ENCODE measurements at regions not wholly inside any gene's neighbourhood (a gene's known extent, or its start where the extent isn't known, plus 50 kb on each side); places are given as distances from the start of the nearest gene placed in this dataset.
A peak's percentile ranks its signal among the peaks of the same experiment; 100 is the strongest.

- Histone ChIP-seq H2BK5ac (ENCODE audit: low read depth, low read length, poor library complexity, severe bottlenecking) (no peak overlapping the region), H3K36me3 (ENCODE audit: control insufficient read depth in 1 of 2, insufficient read depth in 2 of 2, low read depth in 1 of 2, low read length in 2 of 2) (no peaks in the 10 kb centered on the region), H3K4me2 (ENCODE audit: low read length, poor library complexity, severe bottlenecking) (no peak overlapping the region), H3K9me3 (ENCODE audit: control insufficient read depth, low read length) (no peaks in the 10 kb centered on the region), H2AK5ac (ENCODE audit: low read length, severe bottlenecking) (peak overlapping the region; percentile 72), H3K9ac (ENCODE audit: low read length) (no peak overlapping the region), H3K23ac (ENCODE audit: low read length in 2 of 2) (no peak overlapping the region), H2BK15ac (ENCODE audit: low read depth, poor library complexity, severe bottlenecking) (no peak overlapping the region), H2AFZ (ENCODE audit: low read depth, low read length) (no peak overlapping the region), H3K14ac (ENCODE audit: low read length in 2 of 2) (no peak overlapping the region), H3K4me3 (ENCODE audit: insufficient read depth in 1 of 2, low read depth in 1 of 2, low read length in 2 of 2) (no peak overlapping the region), H3K4ac (ENCODE audit: low read depth in 1 of 2, low read length in 2 of 2) (no peak overlapping the region), H2BK120ac (ENCODE audit: low read depth, low read length) (no peak overlapping the region), H4K91ac (ENCODE audit: low read length) (no peak overlapping the region), H3K79me1 (replicated peaks; ENCODE audit: low read length, poor library complexity, severe bottlenecking) (no peaks in the 10 kb centered on the region), H4K8ac (ENCODE audit: low read length) (peak overlapping the region; percentile 20), H3K27ac (ENCODE audit: low read length, poor library complexity, severe bottlenecking) (no peak overlapping the region), H3K18ac (ENCODE audit: low read depth in 1 of 2, low read length in 2 of 2) (peak overlapping the region in 1 of 2 experiments; percentile 24), H3K27me3 (ENCODE audit: control insufficient read depth in 1 of 2, insufficient read depth in 1 of 2, low read length in 2 of 2) (peaks cover 0 to 21% of the 10 kb centered on the region in 2 experiments), H2BK12ac (ENCODE audit: low read length in 2 of 2) (no peak overlapping the region), H3K4me1 (ENCODE audit: control insufficient read depth, insufficient read depth, low read depth, low read length) (peaks cover 15% of the 10 kb centered on the region)
- WGBS: 82% methylated on average over 2 of the region's 2 CpGs
- no peak for DNase-seq
These were observed 180.8 kb upstream of the CAMK1G start for GRCh38 chr1:209402697-209403096.

- Histone ChIP-seq H3K79me1 (replicated peaks; ENCODE audit: low read length, poor library complexity, severe bottlenecking) (no peaks in the 10 kb centered on the region), H2BK12ac (ENCODE audit: low read length in 2 of 2) (no peak overlapping the region), H2BK15ac (ENCODE audit: low read depth, poor library complexity, severe bottlenecking) (no peak overlapping the region), H3K36me3 (ENCODE audit: control insufficient read depth in 1 of 2, insufficient read depth in 2 of 2, low read depth in 1 of 2, low read length in 2 of 2) (no peaks in the 10 kb centered on the region), H3K14ac (ENCODE audit: low read length in 2 of 2) (no peak overlapping the region), H4K91ac (ENCODE audit: low read length) (no peak overlapping the region), H3K9me3 (ENCODE audit: control insufficient read depth, low read length) (no peaks in the 10 kb centered on the region), H3K27me3 (ENCODE audit: control insufficient read depth in 1 of 2, insufficient read depth in 1 of 2, low read length in 2 of 2) (peaks cover 0 to 21% of the 10 kb centered on the region in 2 experiments), H2BK5ac (ENCODE audit: low read depth, low read length, poor library complexity, severe bottlenecking) (no peak overlapping the region), H4K8ac (ENCODE audit: low read length) (no peak overlapping the region), H3K4me1 (ENCODE audit: control insufficient read depth, insufficient read depth, low read depth, low read length) (peaks cover 7% of the 10 kb centered on the region), H3K27ac (ENCODE audit: low read length, poor library complexity, severe bottlenecking) (no peak overlapping the region), H3K23ac (ENCODE audit: low read length in 2 of 2) (no peak overlapping the region), H2AFZ (ENCODE audit: low read depth, low read length) (no peak overlapping the region), H3K9ac (ENCODE audit: low read length) (no peak overlapping the region), H2BK120ac (ENCODE audit: low read depth, low read length) (no peak overlapping the region), H3K4me2 (ENCODE audit: low read length, poor library complexity, severe bottlenecking) (no peak overlapping the region), H2AK5ac (ENCODE audit: low read length, severe bottlenecking) (peak overlapping the region; percentile 61), H3K4me3 (ENCODE audit: insufficient read depth in 1 of 2, low read depth in 1 of 2, low read length in 2 of 2) (no peak overlapping the region), H3K4ac (ENCODE audit: low read depth in 1 of 2, low read length in 2 of 2) (no peak overlapping the region), H3K18ac (ENCODE audit: low read depth in 1 of 2, low read length in 2 of 2) (no peak overlapping the region)
- DNase-seq: no peak
- WGBS: 76% methylated on average over 7 of the region's 7 CpGs
These were observed 179.6 kb upstream of the CAMK1G start for GRCh38 chr1:209403921-209404320.

- 67% methylated on average over 3 of the region's 3 CpGs for WGBS
- H4K91ac ChIP-seq (ENCODE audit: low read length): peak overlapping the region; percentile 20
- H2AFZ ChIP-seq (ENCODE audit: low read depth, low read length): no peak overlapping the region
- no peak overlapping the region for H3K23ac ChIP-seq (ENCODE audit: low read length in 2 of 2)
- no peak overlapping the region for H2BK12ac ChIP-seq (ENCODE audit: low read length in 2 of 2)
- no peak overlapping the region for H2BK5ac ChIP-seq (ENCODE audit: low read depth, low read length, poor library complexity, severe bottlenecking)
- no peak overlapping the region for H3K4me2 ChIP-seq (ENCODE audit: low read length, poor library complexity, severe bottlenecking)
- H3K9ac ChIP-seq (ENCODE audit: low read length): no peak overlapping the region
- peak overlapping the region; percentile 76 for H2AK5ac ChIP-seq (ENCODE audit: low read length, severe bottlenecking)
- no peak overlapping the region for H3K4ac ChIP-seq (ENCODE audit: low read depth in 1 of 2, low read length in 2 of 2)
- no peaks in the 10 kb centered on the region for H3K79me1 ChIP-seq (replicated peaks; ENCODE audit: low read length, poor library complexity, severe bottlenecking)
- no peak overlapping the region for H2BK120ac ChIP-seq (ENCODE audit: low read depth, low read length)
- H3K14ac ChIP-seq (ENCODE audit: low read length in 2 of 2): no peak overlapping the region
- no peaks in the 10 kb centered on the region for H3K36me3 ChIP-seq (ENCODE audit: control insufficient read depth in 1 of 2, insufficient read depth in 2 of 2, low read depth in 1 of 2, low read length in 2 of 2)
- no peak overlapping the region for H4K8ac ChIP-seq (ENCODE audit: low read length)
- H3K27ac ChIP-seq (ENCODE audit: low read length, poor library complexity, severe bottlenecking): peak overlapping the region; percentile 72
- DNase-seq: no peak
- no peak overlapping the region for H3K4me3 ChIP-seq (ENCODE audit: insufficient read depth in 1 of 2, low read depth in 1 of 2, low read length in 2 of 2)
- peak overlapping the region in 1 of 2 experiments; percentile 11 for H3K18ac ChIP-seq (ENCODE audit: low read depth in 1 of 2, low read length in 2 of 2)
- H3K27me3 ChIP-seq (ENCODE audit: control insufficient read depth in 1 of 2, insufficient read depth in 1 of 2, low read length in 2 of 2): peaks cover 0 to 21% of the 10 kb centered on the region in 2 experiments
- peak overlapping the region; percentile 65 for H2BK15ac ChIP-seq (ENCODE audit: low read depth, poor library complexity, severe bottlenecking)
- H3K4me1 ChIP-seq (ENCODE audit: control insufficient read depth, insufficient read depth, low read depth, low read length): peaks cover 5% of the 10 kb centered on the region
- H3K9me3 ChIP-seq (ENCODE audit: control insufficient read depth, low read length): no peaks in the 10 kb centered on the region
These were observed 178.9 kb upstream of the CAMK1G start for GRCh38 chr1:209404577-209404976.

GRCh38 chr1:209405183-209405814, 178.2 kb upstream of the CAMK1G start:
- DNase-seq: no peak
- Histone ChIP-seq H3K18ac (ENCODE audit: low read depth in 1 of 2, low read length in 2 of 2) (no peak overlapping the region), H2AFZ (ENCODE audit: low read depth, low read length) (no peak overlapping the region), H3K4ac (ENCODE audit: low read depth in 1 of 2, low read length in 2 of 2) (no peak overlapping the region), H3K4me2 (ENCODE audit: low read length, poor library complexity, severe bottlenecking) (no peak overlapping the region), H3K9ac (ENCODE audit: low read length) (peak overlapping the region; percentile 25), H3K23ac (ENCODE audit: low read length in 2 of 2) (no peak overlapping the region), H3K79me1 (replicated peaks; ENCODE audit: low read length, poor library complexity, severe bottlenecking) (no peaks in the 10 kb centered on the region), H3K4me3 (ENCODE audit: insufficient read depth in 1 of 2, low read depth in 1 of 2, low read length in 2 of 2) (no peak overlapping the region), H3K14ac (ENCODE audit: low read length in 2 of 2) (no peak overlapping the region), H2BK12ac (ENCODE audit: low read length in 2 of 2) (no peak overlapping the region), H2AK5ac (ENCODE audit: low read length, severe bottlenecking) (no peak overlapping the region), H3K9me3 (ENCODE audit: control insufficient read depth, low read length) (no peaks in the 10 kb centered on the region), H3K27me3 (ENCODE audit: control insufficient read depth in 1 of 2, insufficient read depth in 1 of 2, low read length in 2 of 2) (peaks cover 0 to 21% of the 10 kb centered on the region in 2 experiments), H2BK5ac (ENCODE audit: low read depth, low read length, poor library complexity, severe bottlenecking) (no peak overlapping the region), H3K27ac (ENCODE audit: low read length, poor library complexity, severe bottlenecking) (peak overlapping the region; percentile 72), H2BK15ac (ENCODE audit: low read depth, poor library complexity, severe bottlenecking) (no peak overlapping the region), H3K4me1 (ENCODE audit: control insufficient read depth, insufficient read depth, low read depth, low read length) (peaks cover 3% of the 10 kb centered on the region), H3K36me3 (ENCODE audit: control insufficient read depth in 1 of 2, insufficient read depth in 2 of 2, low read depth in 1 of 2, low read length in 2 of 2) (no peaks in the 10 kb centered on the region), H4K91ac (ENCODE audit: low read length) (no peak overlapping the region), H2BK120ac (ENCODE audit: low read depth, low read length) (no peak overlapping the region), H4K8ac (ENCODE audit: low read length) (no peak overlapping the region)
- 25% methylated on average over 5 of the region's 5 CpGs for WGBS

All from mesenchymal stem cell (in vitro differentiated cells and primary cell).